SJCRH30 (cell line): ENCODE measurements at regions not wholly inside any gene's neighbourhood (a gene's known extent, or its start where the extent isn't known, plus 50 kb on each side); places are given as distances from the start of the nearest gene placed in this dataset.

Source experiments
- DNase-seq, 2 experiments: peaks; one replicate each; pipeline ENCODE4 v3.0.0-alpha.2; 2015 to 2020
- H3K27ac ChIP-seq: fragments of 250-450 bp; sonication (Bioruptor Pico); 2 replicates; pipeline ENCODE4 v1.5.1; 2020; ENCODE audit warnings: mild to moderate bottlenecking, moderate library complexity
- H3K27me3 ChIP-seq: fragments of 250-450 bp; sonication (Bioruptor Pico); 2 replicates; pipeline ENCODE4 v1.5.1; 2020; ENCODE audit warnings: mild to moderate bottlenecking, moderate library complexity
- H3K36me3 ChIP-seq: fragments of 250-450 bp; sonication (Bioruptor Pico); 2 replicates; pipeline ENCODE4 v1.5.1; 2020; ENCODE audit warnings: mild to moderate bottlenecking, moderate library complexity
- H3K4me1 ChIP-seq: fragments of 250-450 bp; sonication (Bioruptor Pico); 2 replicates; pipeline ENCODE4 v1.5.1; 2020; ENCODE audit warnings: mild to moderate bottlenecking, moderate library complexity
- H3K4me3 ChIP-seq: fragments of 250-450 bp; sonication (Bioruptor Pico); 2 replicates; pipeline ENCODE4 v1.5.1; 2020; ENCODE audit warnings: mild to moderate bottlenecking, moderate library complexity
- H3K9me3 ChIP-seq: fragments of 250-450 bp; sonication (Bioruptor Pico); replicated peaks from 2 replicates; pipeline ENCODE4 v1.5.1; 2020; ENCODE audit warnings: mild to moderate bottlenecking, moderate library complexity

- H3K9me3 ChIP-seq: no peaks in the 10 kb centered on the region
- H3K27ac ChIP-seq: no peak overlapping the region
- no peaks in the 10 kb centered on the region for H3K36me3 ChIP-seq
- H3K4me3 ChIP-seq: no peak overlapping the region
- no peaks in the 10 kb centered on the region for H3K4me1 ChIP-seq
- no peak for DNase-seq
- no peaks in the 10 kb centered on the region; the same call in 1 of the 2 replicates for H3K27me3 ChIP-seq
These were observed 95.4 kb downstream of the C1QL2 start for GRCh38 chr2:119063177-119063576.

GRCh38 chr2:119062652-119063051 lies 95.9 kb downstream of the C1QL2 start:
- Histone ChIP-seq H3K27me3 (no peaks in the 10 kb centered on the region), H3K4me3 (no peak overlapping the region), H3K9me3 (no peaks in the 10 kb centered on the region), H3K36me3 (no peaks in the 10 kb centered on the region), H3K4me1 (no peaks in the 10 kb centered on the region), H3K27ac (no peak overlapping the region)
- DNase-seq: no peak

- DNase-seq: no peak
- H3K4me1 ChIP-seq: no peaks in the 10 kb centered on the region
- no peak overlapping the region for H3K4me3 ChIP-seq
These were observed 96.4 kb downstream of the C1QL2 start for GRCh38 chr2:119062179-119062578.

GRCh38 chr2:119059940-119060339 lies 98.6 kb downstream of the C1QL2 start:
- Histone ChIP-seq H3K36me3 (no peaks in the 10 kb centered on the region), H3K4me3 (no peak overlapping the region), H3K27ac (no peak overlapping the region), H3K27me3 (no peaks in the 10 kb centered on the region), H3K9me3 (no peaks in the 10 kb centered on the region), H3K4me1 (no peaks in the 10 kb centered on the region)
- DNase-seq: no peak

More at GRCh38 chr2:119062179-119062578, 96.4 kb downstream of the C1QL2 start:
- Histone ChIP-seq H3K27ac (no peak overlapping the region), H3K9me3 (no peaks in the 10 kb centered on the region), H3K27me3 (no peaks in the 10 kb centered on the region), H3K36me3 (no peaks in the 10 kb centered on the region)

- Histone ChIP-seq H3K4me3 (no peak overlapping the region), H3K27ac (no peak overlapping the region), H3K4me1 (no peaks in the 10 kb centered on the region), H3K27me3 (no peaks in the 10 kb centered on the region), H3K36me3 (no peaks in the 10 kb centered on the region), H3K9me3 (no peaks in the 10 kb centered on the region)
- no peak for DNase-seq
These were observed 99.3 kb downstream of the C1QL2 start for GRCh38 chr2:119059287-119059686.

GRCh38 chr2:119053700-119054436 lies 104.7 kb downstream of the C1QL2 start:
- Histone ChIP-seq H3K36me3 (no peaks in the 10 kb centered on the region), H3K4me1 (no peaks in the 10 kb centered on the region), H3K27ac (no peak overlapping the region), H3K27me3 (no peaks in the 10 kb centered on the region), H3K4me3 (no peak overlapping the region), H3K9me3 (no peaks in the 10 kb centered on the region)
- DNase-seq: no peak

GRCh38 chr2:119051263-119051662 lies 107.3 kb downstream of the C1QL2 start:
- Histone ChIP-seq H3K27ac (no peak overlapping the region), H3K9me3 (no peaks in the 10 kb centered on the region), H3K4me1 (no peaks in the 10 kb centered on the region), H3K27me3 (no peaks in the 10 kb centered on the region), H3K4me3 (no peak overlapping the region), H3K36me3 (no peaks in the 10 kb centered on the region)
- no peak for DNase-seq

- Histone ChIP-seq H3K27ac (no peak overlapping the region), H3K4me1 (no peaks in the 10 kb centered on the region), H3K9me3 (no peaks in the 10 kb centered on the region), H3K27me3 (no peaks in the 10 kb centered on the region), H3K36me3 (no peaks in the 10 kb centered on the region), H3K4me3 (no peak overlapping the region)
- DNase-seq: peak; percentile 29 to 47
These were observed 108.1 kb downstream of the MARCO start for GRCh38 chr2:119049968-119050704.
